OCI-LY7 (cell line): ENCODE measurements at regions not wholly inside any gene's neighbourhood (a gene's known extent, or its start where the extent isn't known, plus 50 kb on each side); places are given as distances from the start of the nearest gene placed in this dataset.

Experiments
- CTCF ChIP-seq: fragments of 200-600 bp; sonication (generic); conservative IDR thresholded peaks from 2 replicates; pipeline ENCODE4 v1.5.1; 2014; ENCODE audit warnings: mild to moderate bottlenecking, antibody characterized with exemption, low read length, moderate library complexity, mixed read lengths
- EZH2phosphoT487 ChIP-seq: fragments of 200-600 bp; sonication (generic); IDR thresholded peaks from 2 replicates; pipeline ENCODE4 v1.6.1; 2018; ENCODE audit warnings: low read depth, borderline replicate concordance, mild to moderate bottlenecking, mixed run types, antibody characterized with exemption, low read length, moderate library complexity, mixed read lengths

- no peak for TF ChIP-seq CTCF
- no peak for TF ChIP-seq EZH2phosphoT487
Measured at GRCh38 chr2:39851251-39851650, 72.2 kb upstream of the THUMPD2 start.
